ENCODE measurements at regions not wholly inside any gene's neighbourhood (a gene's known extent, or its start where the extent isn't known, plus 50 kb on each side); places are given as distances from the start of the nearest gene placed in this dataset.
A peak's percentile ranks its signal among the peaks of the same experiment; 100 is the strongest.
"Not testable (repeated sequence)": the region's sequence is repeated elsewhere in the genome, so short reads cannot be mapped to it uniquely, and the experiment has no call there.

- TF ChIP-seq HNF4G (IDR thresholded peaks at IDR 0.05) (no peak), CTCF (IDR thresholded peaks at IDR 0.05; ENCODE audit: low read depth, low read length, missing input control) (peak; percentile 49), RAD21 (IDR thresholded peaks at IDR 0.05) (peak; percentile 60 to 76), FOXA1 (IDR thresholded peaks at IDR 0.05) (no peak), FOXA2 (IDR thresholded peaks at IDR 0.05) (no peak)
- DNase-seq (ENCODE audit: low spot score), result no peak
- Histone ChIP-seq H3K4me1 (ENCODE audit: control insufficient read depth in 4 of 4, insufficient read depth in 4 of 4, low read length in 3 of 4) (no peaks in the 10 kb centered on the region), H3K9ac (ENCODE audit: low read depth in 1 of 2, low read length in 2 of 2) (no peak overlapping the region), H3K9me3 (ENCODE audit: control insufficient read depth in 4 of 4, low read length in 3 of 4) (peaks cover 0 to 3% (median 2%) of the 10 kb centered on the region in 4 donors), H3K27me3 (ENCODE audit: control insufficient read depth in 4 of 4, insufficient read depth in 4 of 4, low read length in 3 of 4) (no peaks in the 10 kb centered on the region), H3K4me3 (ENCODE audit: low read depth in 1 of 3, low read length in 3 of 3) (no peak overlapping the region), H3K27ac (ENCODE audit: low read depth in 1 of 2, low read length in 2 of 2) (no peak overlapping the region), H3K36me3 (ENCODE audit: control insufficient read depth in 4 of 4, insufficient read depth in 3 of 4, low read depth in 1 of 4, low read length in 3 of 4) (no peaks in the 10 kb centered on the region)
- WGBS, result 64% methylated on average over 5 of the region's 5 CpGs
These were observed 79.6 kb downstream of the MSTN start for GRCh38 chr2:189982780-189983394.

GRCh38 chr2:189982087-189982486 is 80.4 kb downstream of the MSTN start:
- H3K27me3 ChIP-seq (ENCODE audit: control insufficient read depth in 4 of 4, insufficient read depth in 4 of 4, low read length in 3 of 4), result no peaks in the 10 kb centered on the region
- H3K36me3 ChIP-seq (ENCODE audit: control insufficient read depth in 4 of 4, insufficient read depth in 3 of 4, low read depth in 1 of 4, low read length in 3 of 4), result no peaks in the 10 kb centered on the region
- no peaks in the 10 kb centered on the region for H3K4me1 ChIP-seq (ENCODE audit: control insufficient read depth in 4 of 4, insufficient read depth in 4 of 4, low read length in 3 of 4)
- no peak overlapping the region for H3K9ac ChIP-seq (ENCODE audit: low read depth in 1 of 2, low read length in 2 of 2)
- H3K27ac ChIP-seq (ENCODE audit: low read depth in 1 of 2, low read length in 2 of 2), result no peak overlapping the region
- peaks cover 0 to 3% (median 2%) of the 10 kb centered on the region in 4 donors for H3K9me3 ChIP-seq (ENCODE audit: control insufficient read depth in 4 of 4, low read length in 3 of 4)
- TF ChIP-seq RXRA (IDR thresholded peaks at IDR 0.05) (no peak), FOXA2 (IDR thresholded peaks at IDR 0.05) (no peak), CTCF (IDR thresholded peaks at IDR 0.05; ENCODE audit: low read depth, low read length, missing input control) (no peak), JUND (IDR thresholded peaks at IDR 0.05) (no peak), TAF1 (conservative IDR thresholded peaks at IDR 0.05) (no peak), SP1 (IDR thresholded peaks at IDR 0.05) (no peak), RAD21 (IDR thresholded peaks at IDR 0.05) (no peak), ATF3 (IDR thresholded peaks at IDR 0.05) (no peak), MAX (IDR thresholded peaks at IDR 0.05) (no peak)
- no peak for DNase-seq (ENCODE audit: low spot score)
- H3K4me3 ChIP-seq (ENCODE audit: low read depth in 1 of 3, low read length in 3 of 3), result no peak overlapping the region

GRCh38 chr2:189976488-189976887 is 86.0 kb downstream of the MSTN start:
- DNase-seq (ENCODE audit: low spot score); H3K27me3 ChIP-seq (ENCODE audit: control insufficient read depth in 4 of 4, insufficient read depth in 4 of 4, low read length in 3 of 4); H3K9me3 ChIP-seq (ENCODE audit: control insufficient read depth in 4 of 4, low read length in 3 of 4): not testable (repeated sequence)

More at GRCh38 chr2:189976488-189976887, 86.0 kb downstream of the MSTN start:
- not testable (repeated sequence) for H3K4me3 ChIP-seq (ENCODE audit: low read depth in 1 of 3, low read length in 3 of 3); H3K9ac ChIP-seq (ENCODE audit: low read depth in 1 of 2, low read length in 2 of 2); H3K27ac ChIP-seq (ENCODE audit: low read depth in 1 of 2, low read length in 2 of 2); H3K36me3 ChIP-seq (ENCODE audit: control insufficient read depth in 4 of 4, insufficient read depth in 3 of 4, low read depth in 1 of 4, low read length in 3 of 4); H3K4me1 ChIP-seq (ENCODE audit: control insufficient read depth in 4 of 4, insufficient read depth in 4 of 4, low read length in 3 of 4)
- WGBS, result 90% methylated on average over 11 of the region's 11 CpGs
